Endothelial cell of umbilical vein (primary cell): ENCODE measurements at regions not wholly inside any gene's neighbourhood (a gene's known extent, or its start where the extent isn't known, plus 50 kb on each side); places are given as distances from the start of the nearest gene placed in this dataset.

ENCODE experiments used
- EZH2 ChIP-seq: IDR thresholded peaks from 2 replicates; pipeline ENCODE4 v1.6.1; 2012; ENCODE audit warnings: borderline replicate concordance, low read depth, mild to moderate bottlenecking, moderate library complexity, low read length, inconsistent platforms; ENCODE audit not compliant: severe bottlenecking
- POLR2A ChIP-seq: IDR thresholded peaks from 2 replicates; pipeline ENCODE4 v1.6.1; 2012; ENCODE audit warnings: low read depth, mild to moderate bottlenecking, control low read depth, low read length
- TF ChIP-seq, protein P1 (sequence below): IDR thresholded peaks from 2 replicates; pipeline ENCODE4 v1.6.1; 2011; ENCODE audit not compliant: insufficient read depth, insufficient read length
- TF ChIP-seq, protein P2 (sequence below), 2 donors: IDR thresholded peaks; 1 replicate in 1 of 2; 2 replicates in 1 of 2; pipeline ENCODE4 v1.5.1; 2011; ENCODE audit warnings: low read length in 2 of 2, mild to moderate bottlenecking in 2 of 2, moderate library complexity in 2 of 2, control low read depth in 1 of 2, inconsistent platforms in 1 of 2, low read depth in 1 of 2; ENCODE audit not compliant: insufficient read depth in 1 of 2; ENCODE audit errors: extremely low read depth in 1 of 2

DNA sequence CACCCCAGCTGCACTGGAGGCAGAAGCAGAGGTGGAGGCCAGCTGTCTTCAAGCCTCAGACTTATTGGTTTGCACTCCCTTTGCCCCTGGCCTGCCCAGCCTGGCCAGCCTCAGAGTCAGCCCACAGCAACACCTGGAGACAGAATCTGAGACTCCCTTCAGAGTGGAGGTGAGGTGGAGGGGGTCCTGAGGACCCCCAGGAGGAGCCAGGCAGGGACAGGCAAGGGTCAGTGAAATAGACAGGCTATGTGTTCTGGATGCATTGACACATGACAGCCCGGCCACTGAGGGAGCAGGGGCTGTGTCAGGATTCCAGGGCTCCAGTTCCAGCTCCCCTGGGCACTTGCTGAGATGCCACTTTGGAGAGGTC lies 309.7 kb downstream of the MYCN start:
- TF ChIP-seq, protein P1, sequence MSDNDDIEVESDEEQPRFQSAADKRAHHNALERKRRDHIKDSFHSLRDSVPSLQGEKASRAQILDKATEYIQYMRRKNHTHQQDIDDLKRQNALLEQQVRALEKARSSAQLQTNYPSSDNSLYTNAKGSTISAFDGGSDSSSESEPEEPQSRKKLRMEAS: no peak
- TF ChIP-seq, protein P2, sequence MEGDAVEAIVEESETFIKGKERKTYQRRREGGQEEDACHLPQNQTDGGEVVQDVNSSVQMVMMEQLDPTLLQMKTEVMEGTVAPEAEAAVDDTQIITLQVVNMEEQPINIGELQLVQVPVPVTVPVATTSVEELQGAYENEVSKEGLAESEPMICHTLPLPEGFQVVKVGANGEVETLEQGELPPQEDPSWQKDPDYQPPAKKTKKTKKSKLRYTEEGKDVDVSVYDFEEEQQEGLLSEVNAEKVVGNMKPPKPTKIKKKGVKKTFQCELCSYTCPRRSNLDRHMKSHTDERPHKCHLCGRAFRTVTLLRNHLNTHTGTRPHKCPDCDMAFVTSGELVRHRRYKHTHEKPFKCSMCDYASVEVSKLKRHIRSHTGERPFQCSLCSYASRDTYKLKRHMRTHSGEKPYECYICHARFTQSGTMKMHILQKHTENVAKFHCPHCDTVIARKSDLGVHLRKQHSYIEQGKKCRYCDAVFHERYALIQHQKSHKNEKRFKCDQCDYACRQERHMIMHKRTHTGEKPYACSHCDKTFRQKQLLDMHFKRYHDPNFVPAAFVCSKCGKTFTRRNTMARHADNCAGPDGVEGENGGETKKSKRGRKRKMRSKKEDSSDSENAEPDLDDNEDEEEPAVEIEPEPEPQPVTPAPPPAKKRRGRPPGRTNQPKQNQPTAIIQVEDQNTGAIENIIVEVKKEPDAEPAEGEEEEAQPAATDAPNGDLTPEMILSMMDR (IDR thresholded peaks at IDR 0.05; ENCODE audit: extremely low read depth in 1 of 2, insufficient read depth in 1 of 2, low read depth in 1 of 2, low read length in 2 of 2): no peak
- TF ChIP-seq POLR2A (no peak), EZH2 (no peak)
